HEK293 (cell line): ENCODE measurements at regions not wholly inside any gene's neighbourhood (a gene's known extent, or its start where the extent isn't known, plus 50 kb on each side); places are given as distances from the start of the nearest gene placed in this dataset.

Source experiments
- CTCF ChIA-PET: fragments of 350-600 bp; formaldehyde crosslinking; extraction: SDS; loops from one replicate; lab custom pipeline; 2021; ENCODE audit warnings: antibody characterized with exemption; lab: Yijun Ruan, JAX
- POLR2A ChIA-PET: fragments of 300-600 bp; formaldehyde crosslinking; extraction: SDS; loops from one replicate; lab custom pipeline; 2020; ENCODE audit warnings: antibody characterized with exemption, inconsistent platforms; lab: Yijun Ruan, JAX
- H3K27ac ChIP-seq: fragments of 200-500 bp; sonication (Bioruptor generic); 2 replicates; pipeline ENCODE4 v1.5.1; 2014; ENCODE audit warnings: low read depth, low read length, control low read depth, inconsistent platforms; ENCODE audit errors: extremely low read depth
- H3K36me3 ChIP-seq, 2 experiments: fragments of 200-500 bp in 1 of 2; sonication (Bioruptor generic) in 1 of 2; 1 replicate in 1 of 2; 2 replicates in 1 of 2; pipeline ENCODE4 v1.5.1; 2014 to 2017; ENCODE audit warnings: inconsistent platforms in 2 of 2, low read length in 2 of 2; ENCODE audit not compliant: control insufficient read depth in 2 of 2, insufficient read depth in 1 of 2
- H3K4me1 ChIP-seq: fragments of 200-500 bp; sonication (Bioruptor generic); 2 replicates; pipeline ENCODE4 v1.5.1; 2014; ENCODE audit warnings: mild to moderate bottlenecking, low read length, inconsistent platforms; ENCODE audit not compliant: control insufficient read depth, insufficient read depth
- H3K4me3 ChIP-seq: 2 replicates; pipeline ENCODE4 v1.5.1; 2011; ENCODE audit warnings: low read depth, mild to moderate bottlenecking, control low read depth, low read length, moderate library complexity
- H3K9me3 ChIP-seq: fragments of 200-500 bp; sonication (Bioruptor generic); 2 replicates; pipeline ENCODE4 v1.5.1; 2014; ENCODE audit warnings: low read depth, low read length, inconsistent platforms; ENCODE audit not compliant: control insufficient read depth, insufficient read depth
- EGR2 ChIP-seq: fragments of 450-650 bp; formaldehyde crosslinking; IDR thresholded peaks from 2 replicates; pipeline ENCODE4 v1.5.1; 2016; ENCODE audit warnings: low read depth, missing biosample characterization, missing genetic modification characterization
- HOXC10 ChIP-seq: sonication (generic); formaldehyde crosslinking; IDR thresholded peaks from 2 replicates; pipeline ENCODE4 v1.8.1; 2023; ENCODE audit warnings: mild to moderate bottlenecking, missing genetic modification reagents
- KLF16 ChIP-seq: fragments of 450-650 bp; formaldehyde crosslinking; IDR thresholded peaks from 2 replicates; pipeline ENCODE4 v1.5.1; 2017; ENCODE audit warnings: missing biosample characterization, missing genetic modification characterization
- KLF9 ChIP-seq: fragments of 450-650 bp; formaldehyde crosslinking; IDR thresholded peaks from 2 replicates; pipeline ENCODE4 v1.5.1; 2016; ENCODE audit warnings: missing biosample characterization, missing genetic modification characterization, low read depth
- PRDM1 ChIP-seq: fragments of 450-650 bp; formaldehyde crosslinking; IDR thresholded peaks from 2 replicates; pipeline ENCODE4; 2016; ENCODE audit warnings: missing biosample characterization, missing genetic modification characterization
- TCF7L2 ChIP-seq: IDR thresholded peaks from 2 replicates; pipeline ENCODE4 v1.6.1; 2011; ENCODE audit warnings: low read depth, mild to moderate bottlenecking, inconsistent platforms, low read length, moderate library complexity, borderline replicate concordance
- ZEB2 ChIP-seq: fragments of 450-650 bp; formaldehyde crosslinking; IDR thresholded peaks from 2 replicates; pipeline ENCODE4 v1.5.1; 2016; ENCODE audit warnings: missing biosample characterization, missing genetic modification characterization
- ZNF138 ChIP-seq: fragments of 450-650 bp; formaldehyde crosslinking; IDR thresholded peaks from 2 replicates; pipeline ENCODE4 v1.5.1; 2016; ENCODE audit warnings: missing biosample characterization, missing genetic modification characterization, borderline replicate concordance
- ZNF16 ChIP-seq: fragments of 450-650 bp; formaldehyde crosslinking; IDR thresholded peaks from 2 replicates; pipeline ENCODE4 v1.5.1; 2016; ENCODE audit warnings: low read depth, missing biosample characterization, missing genetic modification characterization
- ZNF169 ChIP-seq: fragments of 450-650 bp; formaldehyde crosslinking; IDR thresholded peaks from 2 replicates; pipeline ENCODE4 v1.5.1; 2016; ENCODE audit warnings: missing biosample characterization, missing genetic modification characterization
- ZNF175 ChIP-seq: fragments of 450-650 bp; formaldehyde crosslinking; IDR thresholded peaks from 2 replicates; pipeline ENCODE4 v1.5.1; 2016; ENCODE audit warnings: missing biosample characterization, missing genetic modification characterization
- ZNF2 ChIP-seq: fragments of 450-650 bp; formaldehyde crosslinking; IDR thresholded peaks from 2 replicates; pipeline ENCODE4 v1.5.1; 2016; ENCODE audit warnings: missing biosample characterization, missing genetic modification characterization
- ZNF211 ChIP-seq: fragments of 450-650 bp; formaldehyde crosslinking; IDR thresholded peaks from 2 replicates; pipeline ENCODE4 v1.5.1; 2016; ENCODE audit warnings: low read depth, missing biosample characterization, missing genetic modification characterization
- ZNF423 ChIP-seq: fragments of 450-650 bp; formaldehyde crosslinking; IDR thresholded peaks from 2 replicates; pipeline ENCODE4 v1.5.1; 2016; ENCODE audit warnings: missing biosample characterization, missing genetic modification characterization
- ZNF501 ChIP-seq: fragments of 450-650 bp; formaldehyde crosslinking; IDR thresholded peaks from 2 replicates; pipeline ENCODE4 v1.5.1; 2016; ENCODE audit warnings: missing biosample characterization, missing genetic modification characterization
- ZNF529 ChIP-seq: fragments of 450-650 bp; formaldehyde crosslinking; IDR thresholded peaks from 2 replicates; pipeline ENCODE4 v1.5.1; 2017; ENCODE audit warnings: missing genetic modification characterization, missing biosample characterization; ENCODE audit not compliant: insufficient replicate concordance
- ZNF560 ChIP-seq: fragments of 450-650 bp; formaldehyde crosslinking; IDR thresholded peaks from 2 replicates; pipeline ENCODE4 v1.5.1; 2017; ENCODE audit warnings: missing biosample characterization, missing genetic modification characterization, borderline replicate concordance
- ZNF596 ChIP-seq: fragments of 450-650 bp; IDR thresholded peaks from 2 replicates; pipeline ENCODE4 v1.5.0; 2018; ENCODE audit warnings: missing biosample characterization, mild to moderate bottlenecking, missing genetic modification characterization, moderate library complexity
- ZNF707 ChIP-seq: fragments of 450-650 bp; formaldehyde crosslinking; IDR thresholded peaks from 2 replicates; pipeline ENCODE4 v1.5.1; 2016; ENCODE audit warnings: missing biosample characterization, missing genetic modification characterization
- ZSCAN16 ChIP-seq: fragments of 450-650 bp; formaldehyde crosslinking; IDR thresholded peaks from 2 replicates; pipeline ENCODE4 v1.5.1; 2016; ENCODE audit warnings: missing biosample characterization, missing genetic modification characterization
- TF ChIP-seq, protein P1 (sequence below): fragments of 450-650 bp; formaldehyde crosslinking; IDR thresholded peaks from 2 replicates; pipeline ENCODE4 v1.5.1; 2016; ENCODE audit warnings: missing biosample characterization, missing genetic modification characterization
- TF ChIP-seq, protein P2 (sequence below): fragments of 450-650 bp; formaldehyde crosslinking; IDR thresholded peaks from 2 replicates; pipeline ENCODE4 v1.5.1; 2016; ENCODE audit warnings: missing biosample characterization, missing genetic modification characterization
- TF ChIP-seq, protein P3 (sequence below): fragments of 450-650 bp; formaldehyde crosslinking; IDR thresholded peaks from 2 replicates; pipeline ENCODE4 v1.5.1; 2016; ENCODE audit warnings: missing biosample characterization, missing genetic modification characterization
- TF ChIP-seq, protein P4 (sequence below): fragments of 450-650 bp; formaldehyde crosslinking; IDR thresholded peaks from 2 replicates; pipeline ENCODE4 v1.5.1; 2016; ENCODE audit warnings: missing biosample characterization, missing genetic modification characterization
- TF ChIP-seq, protein P5 (sequence below): fragments of 450-650 bp; formaldehyde crosslinking; IDR thresholded peaks from 2 replicates; pipeline ENCODE4 v1.5.1; 2016; ENCODE audit warnings: missing biosample characterization, missing genetic modification characterization
- TF ChIP-seq, protein P6 (sequence below): fragments of 450-650 bp; formaldehyde crosslinking; IDR thresholded peaks from 2 replicates; pipeline ENCODE4 v1.5.1; 2017; ENCODE audit warnings: missing biosample characterization, missing genetic modification characterization

DNA sequence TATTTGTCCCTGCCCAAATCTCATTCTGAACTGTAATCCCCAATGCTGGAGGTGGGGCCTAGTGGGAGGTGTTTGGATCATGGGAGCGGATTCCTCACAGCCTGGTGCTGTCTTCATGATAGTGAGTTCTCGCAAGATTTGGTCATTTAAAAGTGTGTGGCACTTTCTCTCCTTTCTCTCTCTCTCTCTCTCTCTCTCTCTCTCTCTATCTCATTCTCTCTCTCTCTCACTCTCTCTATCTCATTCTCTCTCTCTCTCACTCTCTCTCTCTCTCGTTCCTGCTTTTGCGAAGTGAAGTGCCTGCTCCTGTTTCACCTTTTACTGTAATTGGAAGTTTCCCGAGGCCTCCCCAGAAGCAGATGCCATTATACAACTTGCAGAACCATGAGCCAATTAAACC lies 207.3 kb upstream of the NR4A3 start:
- TF ChIP-seq ZNF596 (tag by site-specific recombination) = peak; percentile 90
- TF ChIP-seq PRDM1 (tag by site-specific recombination) = peak; percentile 78
- TF ChIP-seq, protein P1, sequence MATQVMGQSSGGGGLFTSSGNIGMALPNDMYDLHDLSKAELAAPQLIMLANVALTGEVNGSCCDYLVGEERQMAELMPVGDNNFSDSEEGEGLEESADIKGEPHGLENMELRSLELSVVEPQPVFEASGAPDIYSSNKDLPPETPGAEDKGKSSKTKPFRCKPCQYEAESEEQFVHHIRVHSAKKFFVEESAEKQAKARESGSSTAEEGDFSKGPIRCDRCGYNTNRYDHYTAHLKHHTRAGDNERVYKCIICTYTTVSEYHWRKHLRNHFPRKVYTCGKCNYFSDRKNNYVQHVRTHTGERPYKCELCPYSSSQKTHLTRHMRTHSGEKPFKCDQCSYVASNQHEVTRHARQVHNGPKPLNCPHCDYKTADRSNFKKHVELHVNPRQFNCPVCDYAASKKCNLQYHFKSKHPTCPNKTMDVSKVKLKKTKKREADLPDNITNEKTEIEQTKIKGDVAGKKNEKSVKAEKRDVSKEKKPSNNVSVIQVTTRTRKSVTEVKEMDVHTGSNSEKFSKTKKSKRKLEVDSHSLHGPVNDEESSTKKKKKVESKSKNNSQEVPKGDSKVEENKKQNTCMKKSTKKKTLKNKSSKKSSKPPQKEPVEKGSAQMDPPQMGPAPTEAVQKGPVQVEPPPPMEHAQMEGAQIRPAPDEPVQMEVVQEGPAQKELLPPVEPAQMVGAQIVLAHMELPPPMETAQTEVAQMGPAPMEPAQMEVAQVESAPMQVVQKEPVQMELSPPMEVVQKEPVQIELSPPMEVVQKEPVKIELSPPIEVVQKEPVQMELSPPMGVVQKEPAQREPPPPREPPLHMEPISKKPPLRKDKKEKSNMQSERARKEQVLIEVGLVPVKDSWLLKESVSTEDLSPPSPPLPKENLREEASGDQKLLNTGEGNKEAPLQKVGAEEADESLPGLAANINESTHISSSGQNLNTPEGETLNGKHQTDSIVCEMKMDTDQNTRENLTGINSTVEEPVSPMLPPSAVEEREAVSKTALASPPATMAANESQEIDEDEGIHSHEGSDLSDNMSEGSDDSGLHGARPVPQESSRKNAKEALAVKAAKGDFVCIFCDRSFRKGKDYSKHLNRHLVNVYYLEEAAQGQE (tag by site-specific recombination) = no peak
- H3K36me3 ChIP-seq = no peaks in the 10 kb centered on the region
- POLR2A ChIA-PET = no interaction called here
- CTCF ChIA-PET = no interaction called here
- no peaks in the 10 kb centered on the region for H3K4me1 ChIP-seq
- H3K4me3 ChIP-seq = no peak overlapping the region
- H3K9me3 ChIP-seq = no peaks in the 10 kb centered on the region
- H3K27ac ChIP-seq = no peak overlapping the region

DNA sequence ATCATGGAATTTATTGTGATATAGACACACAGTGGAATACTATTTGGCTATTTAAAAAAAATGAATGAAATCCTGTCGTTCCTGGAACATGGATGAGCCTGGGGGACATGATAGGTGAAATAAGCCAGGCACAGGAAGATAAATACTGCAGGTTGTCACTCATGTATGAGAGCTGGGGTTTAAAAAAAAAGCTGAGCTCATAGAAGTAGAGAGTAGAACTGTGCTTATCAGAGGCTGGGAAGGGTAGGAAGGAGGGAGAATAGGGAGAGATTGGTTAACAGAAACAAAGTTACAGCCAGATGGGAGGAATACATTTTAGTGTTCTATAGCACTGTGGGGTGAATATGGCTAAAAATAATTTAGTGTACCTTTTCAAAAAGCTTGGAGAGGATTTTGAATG lies 200.6 kb upstream of the NR4A3 start:
- H3K36me3 ChIP-seq = no peaks in the 10 kb centered on the region
- CTCF ChIA-PET = no interaction called here

DNA sequence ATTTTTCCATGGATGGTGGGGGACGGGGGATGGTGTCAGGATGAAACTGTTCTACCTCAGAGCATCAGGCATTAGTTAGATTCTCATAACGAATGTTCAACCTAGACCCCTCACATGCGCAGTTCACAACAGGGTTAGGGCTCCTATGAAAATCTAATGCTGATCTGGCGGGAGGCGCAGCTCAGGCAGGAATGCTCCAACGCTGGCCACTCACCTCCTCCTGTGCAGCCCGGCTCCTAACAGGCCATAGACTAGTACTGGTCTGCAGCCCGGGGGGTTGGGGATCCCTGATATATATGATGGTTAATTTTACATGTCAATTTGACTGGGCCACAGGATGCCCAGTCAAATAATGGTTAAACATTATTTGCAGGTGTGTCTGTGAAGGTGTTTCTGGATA lies 199.0 kb upstream of the NR4A3 start:
- Histone ChIP-seq H3K4me1 (no peaks in the 10 kb centered on the region), H3K4me3 (no peak overlapping the region), H3K36me3 (no peaks in the 10 kb centered on the region), H3K27ac (no peak overlapping the region), H3K9me3 (no peaks in the 10 kb centered on the region)
- ChIA-PET POLR2A (no interaction called here), CTCF (no interaction called here)
- TF ChIP-seq ZNF138 (no peak), KLF9 (tag by site-specific recombination) (no peak), ZSCAN16 (tag by site-specific recombination) (no peak), ZNF501 (tag by site-specific recombination) (no peak), ZNF211 (tag by site-specific recombination) (no peak), ZNF16 (tag by site-specific recombination) (no peak), HOXC10 (CRISPR knock-in tag) (no peak), ZNF2 (tag by site-specific recombination) (no peak)
- TF ChIP-seq, protein P2, sequence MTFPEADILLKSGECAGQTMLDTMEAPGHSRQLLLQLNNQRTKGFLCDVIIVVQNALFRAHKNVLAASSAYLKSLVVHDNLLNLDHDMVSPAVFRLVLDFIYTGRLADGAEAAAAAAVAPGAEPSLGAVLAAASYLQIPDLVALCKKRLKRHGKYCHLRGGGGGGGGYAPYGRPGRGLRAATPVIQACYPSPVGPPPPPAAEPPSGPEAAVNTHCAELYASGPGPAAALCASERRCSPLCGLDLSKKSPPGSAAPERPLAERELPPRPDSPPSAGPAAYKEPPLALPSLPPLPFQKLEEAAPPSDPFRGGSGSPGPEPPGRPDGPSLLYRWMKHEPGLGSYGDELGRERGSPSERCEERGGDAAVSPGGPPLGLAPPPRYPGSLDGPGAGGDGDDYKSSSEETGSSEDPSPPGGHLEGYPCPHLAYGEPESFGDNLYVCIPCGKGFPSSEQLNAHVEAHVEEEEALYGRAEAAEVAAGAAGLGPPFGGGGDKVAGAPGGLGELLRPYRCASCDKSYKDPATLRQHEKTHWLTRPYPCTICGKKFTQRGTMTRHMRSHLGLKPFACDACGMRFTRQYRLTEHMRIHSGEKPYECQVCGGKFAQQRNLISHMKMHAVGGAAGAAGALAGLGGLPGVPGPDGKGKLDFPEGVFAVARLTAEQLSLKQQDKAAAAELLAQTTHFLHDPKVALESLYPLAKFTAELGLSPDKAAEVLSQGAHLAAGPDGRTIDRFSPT = no peak
- TF ChIP-seq, protein P3, sequence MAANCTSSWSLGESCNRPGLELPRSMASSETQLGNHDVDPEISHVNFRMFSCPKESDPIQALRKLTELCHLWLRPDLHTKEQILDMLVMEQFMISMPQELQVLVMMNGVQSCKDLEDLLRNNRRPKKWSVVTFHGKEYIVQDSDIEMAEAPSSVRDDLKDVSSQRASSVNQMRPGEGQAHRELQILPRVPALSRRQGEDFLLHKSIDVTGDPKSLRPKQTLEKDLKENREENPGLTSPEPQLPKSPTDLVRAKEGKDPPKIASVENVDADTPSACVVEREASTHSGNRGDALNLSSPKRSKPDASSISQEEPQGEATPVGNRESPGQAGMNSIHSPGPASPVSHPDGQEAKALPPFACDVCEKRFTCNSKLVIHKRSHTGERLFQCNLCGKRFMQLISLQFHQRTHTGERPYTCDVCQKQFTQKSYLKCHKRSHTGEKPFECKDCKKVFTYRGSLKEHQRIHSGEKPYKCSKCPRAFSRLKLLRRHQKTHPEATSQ = no peak

More for the DNA sequence above, 200.6 kb upstream of the NR4A3 start:
- POLR2A ChIA-PET = no interaction called here
- TF ChIP-seq ZEB2 (tag by site-specific recombination) (no peak), ZNF175 (no peak), ZNF529 (tag by site-specific recombination) (no peak), TCF7L2 (no peak), ZNF560 (tag by site-specific recombination) (no peak), ZNF169 (tag by site-specific recombination) (no peak), ZNF707 (tag by site-specific recombination) (no peak), KLF16 (tag by site-specific recombination) (no peak), EGR2 (tag by site-specific recombination) (no peak), ZNF423 (tag by site-specific recombination) (no peak), PRDM1 (tag by site-specific recombination) (no peak)
- TF ChIP-seq, protein P4, sequence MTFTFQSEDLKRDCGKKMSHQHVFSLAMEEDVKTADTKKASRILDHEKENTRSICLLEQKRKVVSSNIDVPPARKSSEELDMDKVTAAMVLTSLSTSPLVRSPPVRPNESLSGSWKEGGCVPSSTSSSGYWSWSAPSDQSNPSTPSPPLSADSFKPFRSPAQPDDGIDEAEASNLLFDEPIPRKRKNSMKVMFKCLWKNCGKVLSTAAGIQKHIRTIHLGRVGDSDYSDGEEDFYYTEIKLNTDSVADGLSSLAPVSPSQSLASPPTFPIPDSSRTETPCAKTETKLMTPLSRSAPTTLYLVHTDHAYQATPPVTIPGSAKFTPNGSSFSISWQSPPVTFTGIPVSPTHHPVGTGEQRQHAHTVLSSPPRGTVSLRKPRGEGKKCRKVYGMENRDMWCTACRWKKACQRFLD (tag by site-specific recombination) = no peak
- TF ChIP-seq, protein P5, sequence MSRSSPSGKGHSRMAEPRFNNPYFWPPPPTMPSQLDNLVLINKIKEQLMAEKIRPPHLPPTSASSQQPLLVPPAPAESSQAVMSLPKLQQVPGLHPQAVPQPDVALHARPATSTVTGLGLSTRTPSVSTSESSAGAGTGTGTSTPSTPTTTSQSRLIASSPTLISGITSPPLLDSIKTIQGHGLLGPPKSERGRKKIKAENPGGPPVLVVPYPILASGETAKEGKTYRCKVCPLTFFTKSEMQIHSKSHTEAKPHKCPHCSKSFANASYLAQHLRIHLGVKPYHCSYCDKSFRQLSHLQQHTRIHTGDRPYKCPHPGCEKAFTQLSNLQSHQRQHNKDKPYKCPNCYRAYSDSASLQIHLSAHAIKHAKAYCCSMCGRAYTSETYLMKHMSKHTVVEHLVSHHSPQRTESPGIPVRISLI (tag by site-specific recombination) = no peak
- TF ChIP-seq, protein P6, sequence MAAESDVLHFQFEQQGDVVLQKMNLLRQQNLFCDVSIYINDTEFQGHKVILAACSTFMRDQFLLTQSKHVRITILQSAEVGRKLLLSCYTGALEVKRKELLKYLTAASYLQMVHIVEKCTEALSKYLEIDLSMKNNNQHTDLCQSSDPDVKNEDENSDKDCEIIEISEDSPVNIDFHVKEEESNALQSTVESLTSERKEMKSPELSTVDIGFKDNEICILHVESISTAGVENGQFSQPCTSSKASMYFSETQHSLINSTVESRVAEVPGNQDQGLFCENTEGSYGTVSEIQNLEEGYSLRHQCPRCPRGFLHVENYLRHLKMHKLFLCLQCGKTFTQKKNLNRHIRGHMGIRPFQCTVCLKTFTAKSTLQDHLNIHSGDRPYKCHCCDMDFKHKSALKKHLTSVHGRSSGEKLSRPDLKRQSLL (tag by site-specific recombination) = no peak
- no peaks in the 10 kb centered on the region for H3K9me3 ChIP-seq
- H3K4me1 ChIP-seq = no peaks in the 10 kb centered on the region
- no peak overlapping the region for H3K27ac ChIP-seq
- H3K4me3 ChIP-seq = no peak overlapping the region
